ENCODE measurements at regions not wholly inside any gene's neighbourhood (a gene's known extent, or its start where the extent isn't known, plus 50 kb on each side); places are given as distances from the start of the nearest gene placed in this dataset.
A peak's percentile ranks its signal among the peaks of the same experiment; 100 is the strongest.

DNA sequence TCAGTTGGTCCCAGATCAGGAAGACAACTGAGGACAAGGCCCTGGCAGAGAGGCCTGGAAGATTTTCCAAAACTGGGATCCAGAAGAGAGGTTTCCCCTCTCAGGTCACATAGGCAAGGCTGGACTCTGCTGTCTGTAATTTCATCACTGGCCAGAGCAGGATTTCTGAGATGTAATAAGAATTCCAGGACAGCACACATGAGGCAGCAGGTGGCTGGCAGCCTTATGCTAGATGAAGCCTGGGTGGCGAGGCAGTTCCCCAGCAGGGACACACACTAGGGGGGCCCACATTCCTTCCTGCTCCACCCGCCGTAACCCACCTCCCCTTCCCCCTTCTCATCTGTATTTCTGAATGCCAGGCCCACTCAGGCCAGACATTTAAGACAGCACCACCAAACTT is 98.6 kb downstream of the HNRNPLL start:
- H3K4me3 ChIP-seq, result no peak overlapping the region
- peak overlapping the region in 1 of 2 donors; percentile 23 for H3K27ac ChIP-seq
- H3K27me3 ChIP-seq (replicated peaks; ENCODE audit: insufficient read depth), result no peaks in the 10 kb centered on the region
- no peak for ATAC-seq (ENCODE audit: insufficient number of reproducible peaks, low FRiP score, low read depth)
- H3K36me3 ChIP-seq, result no peaks in the 10 kb centered on the region
- TF ChIP-seq, protein P1, sequence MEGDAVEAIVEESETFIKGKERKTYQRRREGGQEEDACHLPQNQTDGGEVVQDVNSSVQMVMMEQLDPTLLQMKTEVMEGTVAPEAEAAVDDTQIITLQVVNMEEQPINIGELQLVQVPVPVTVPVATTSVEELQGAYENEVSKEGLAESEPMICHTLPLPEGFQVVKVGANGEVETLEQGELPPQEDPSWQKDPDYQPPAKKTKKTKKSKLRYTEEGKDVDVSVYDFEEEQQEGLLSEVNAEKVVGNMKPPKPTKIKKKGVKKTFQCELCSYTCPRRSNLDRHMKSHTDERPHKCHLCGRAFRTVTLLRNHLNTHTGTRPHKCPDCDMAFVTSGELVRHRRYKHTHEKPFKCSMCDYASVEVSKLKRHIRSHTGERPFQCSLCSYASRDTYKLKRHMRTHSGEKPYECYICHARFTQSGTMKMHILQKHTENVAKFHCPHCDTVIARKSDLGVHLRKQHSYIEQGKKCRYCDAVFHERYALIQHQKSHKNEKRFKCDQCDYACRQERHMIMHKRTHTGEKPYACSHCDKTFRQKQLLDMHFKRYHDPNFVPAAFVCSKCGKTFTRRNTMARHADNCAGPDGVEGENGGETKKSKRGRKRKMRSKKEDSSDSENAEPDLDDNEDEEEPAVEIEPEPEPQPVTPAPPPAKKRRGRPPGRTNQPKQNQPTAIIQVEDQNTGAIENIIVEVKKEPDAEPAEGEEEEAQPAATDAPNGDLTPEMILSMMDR (IDR thresholded peaks at IDR 0.05), result no peak
- peaks cover 4% of the 10 kb centered on the region for H3K9me3 ChIP-seq
- DNase-seq (ENCODE audit: low spot score), result no peak
- peaks cover 16 to 42% of the 10 kb centered on the region in 2 donors for H3K4me1 ChIP-seq (ENCODE audit: control insufficient read depth in 1 of 2, low read depth in 2 of 2)

DNA sequence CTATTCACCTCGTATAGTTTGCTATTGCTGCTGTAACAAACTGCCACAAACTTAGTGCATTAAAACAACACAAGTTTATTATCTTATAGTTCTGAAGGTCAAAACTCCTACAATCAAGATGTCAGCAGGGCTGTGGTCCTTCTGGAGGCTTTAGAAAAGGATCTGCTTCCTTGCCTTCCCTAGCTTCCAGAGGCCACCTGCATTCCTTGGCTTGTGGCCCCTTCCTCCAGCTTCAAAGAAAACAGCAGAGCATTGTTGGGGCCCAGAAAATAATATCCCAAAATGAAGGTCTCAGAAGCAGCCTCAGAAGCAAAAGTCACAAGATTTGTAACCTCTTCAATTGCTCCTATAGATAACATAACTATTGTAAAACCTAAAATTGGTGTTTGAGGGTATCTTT is 100.6 kb downstream of the HNRNPLL start:
- Histone ChIP-seq H3K27me3 (replicated peaks; ENCODE audit: insufficient read depth) (no peaks in the 10 kb centered on the region), H3K27ac (no peak overlapping the region), H3K36me3 (no peaks in the 10 kb centered on the region), H3K4me3 (no peak overlapping the region), H3K4me1 (ENCODE audit: control insufficient read depth in 1 of 2, low read depth in 2 of 2) (peaks cover 7 to 36% of the 10 kb centered on the region in 2 donors), H3K9me3 (peaks cover 4% of the 10 kb centered on the region)
- ATAC-seq (ENCODE audit: insufficient number of reproducible peaks, low FRiP score, low read depth), result no peak
- DNase-seq (ENCODE audit: low spot score), result no peak
- TF ChIP-seq, protein P1 (IDR thresholded peaks at IDR 0.05), result no peak

DNA sequence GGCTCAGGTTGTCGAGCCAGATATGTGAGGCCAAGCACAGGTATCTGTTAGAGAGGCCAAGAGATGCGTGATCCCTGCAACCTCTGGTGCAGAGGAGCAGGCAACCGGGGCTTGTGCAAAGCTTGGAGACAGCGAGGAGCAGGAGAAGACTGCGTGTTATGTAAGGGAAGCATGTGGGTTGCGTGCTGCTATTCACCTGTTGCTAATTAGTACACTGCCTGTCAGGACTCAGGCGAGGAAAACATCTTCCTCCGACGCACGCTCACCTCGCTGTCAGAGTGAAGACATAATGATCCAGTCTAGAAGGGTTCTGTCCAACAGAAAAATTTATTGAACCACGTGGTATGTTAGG is 102.5 kb downstream of the HNRNPLL start:
- H3K27ac ChIP-seq, result peak overlapping the region; percentile 39 to 41
- peaks cover 3 to 32% of the 10 kb centered on the region in 2 donors for H3K4me1 ChIP-seq (ENCODE audit: control insufficient read depth in 1 of 2, low read depth in 2 of 2)
- TF ChIP-seq, protein P1 (IDR thresholded peaks at IDR 0.05), result no peak
- H3K9me3 ChIP-seq, result peaks cover 4% of the 10 kb centered on the region
- DNase-seq (ENCODE audit: low spot score) (no peak), ATAC-seq (ENCODE audit: insufficient number of reproducible peaks, low FRiP score, low read depth) (no peak)
- no peak overlapping the region for H3K4me3 ChIP-seq
- no peaks in the 10 kb centered on the region for H3K36me3 ChIP-seq
- H3K27me3 ChIP-seq (replicated peaks; ENCODE audit: insufficient read depth), result no peaks in the 10 kb centered on the region

DNA sequence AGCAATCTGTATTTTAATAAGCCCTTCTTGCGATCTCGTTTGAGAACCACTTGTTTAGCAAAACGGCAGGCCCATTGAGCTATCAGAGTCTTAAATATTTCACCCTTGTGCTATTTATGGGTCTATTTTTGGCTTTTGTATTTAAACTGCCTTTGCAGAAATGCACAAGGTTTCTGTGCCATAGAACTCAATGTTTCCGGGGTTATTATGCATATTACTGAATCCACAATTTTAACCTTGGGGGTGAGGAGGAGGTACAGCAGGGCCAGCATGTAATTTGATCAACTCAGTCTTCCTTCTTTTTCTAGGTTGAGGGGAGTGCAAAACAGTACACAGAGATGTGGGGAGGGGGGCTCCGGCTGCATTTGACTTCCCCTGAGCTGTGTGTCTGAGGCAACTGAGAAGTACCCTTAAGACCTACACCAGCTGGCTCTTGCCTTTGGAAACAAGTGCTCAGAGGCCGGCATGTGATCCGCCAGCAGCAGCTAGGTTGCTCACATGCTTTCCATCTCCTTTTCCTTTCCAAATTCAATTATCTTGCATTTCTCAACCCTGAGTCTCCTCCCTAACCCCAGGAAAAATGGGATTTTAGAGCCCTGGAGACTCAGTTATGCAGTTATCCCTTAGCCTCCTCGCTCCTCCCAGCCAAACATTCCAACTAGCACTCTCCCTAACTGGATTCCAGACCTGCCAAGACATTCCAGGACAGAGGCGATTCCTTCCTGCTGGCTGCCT is 103.0 kb downstream of the HNRNPLL start:
- TF ChIP-seq, protein P1 (IDR thresholded peaks at IDR 0.05), result no peak
- Histone ChIP-seq H3K9me3 (peaks cover 4% of the 10 kb centered on the region), H3K4me3 (no peak overlapping the region), H3K36me3 (no peaks in the 10 kb centered on the region), H3K4me1 (ENCODE audit: control insufficient read depth in 1 of 2, low read depth in 2 of 2) (peaks cover 3 to 27% of the 10 kb centered on the region in 2 donors), H3K27me3 (replicated peaks; ENCODE audit: insufficient read depth) (no peaks in the 10 kb centered on the region), H3K27ac (peak overlapping the region; percentile 39 to 41)
- no peak for DNase-seq (ENCODE audit: low spot score)
- ATAC-seq (ENCODE audit: insufficient number of reproducible peaks, low FRiP score, low read depth), result no peak

DNA sequence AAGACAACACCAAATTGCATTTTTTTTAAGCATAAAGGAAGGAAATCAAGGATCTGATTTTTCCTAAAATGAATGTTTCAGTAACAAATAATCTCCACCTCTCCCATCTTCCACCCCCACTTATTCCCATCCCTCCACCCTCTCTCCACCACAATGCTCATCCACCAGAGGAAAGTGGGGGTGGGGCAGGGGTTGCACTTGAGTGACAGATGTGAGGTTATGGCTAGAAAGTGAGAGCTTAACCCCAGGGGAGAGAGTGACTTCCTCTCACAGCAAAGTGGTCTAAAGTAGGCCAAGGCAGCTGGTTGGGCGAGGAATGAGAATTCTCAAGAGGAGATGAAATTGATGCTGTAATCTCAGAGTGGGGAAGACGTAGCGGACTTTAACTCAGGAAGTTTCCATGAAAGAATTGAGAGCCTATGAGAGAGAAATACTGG is 104.7 kb downstream of the HNRNPLL start:
- Histone ChIP-seq H3K4me3 (no peak overlapping the region), H3K27me3 (replicated peaks; ENCODE audit: insufficient read depth) (no peaks in the 10 kb centered on the region), H3K27ac (no peak overlapping the region), H3K9me3 (peaks cover 4% of the 10 kb centered on the region), H3K4me1 (ENCODE audit: control insufficient read depth in 1 of 2, low read depth in 2 of 2) (peaks cover 3 to 27% of the 10 kb centered on the region in 2 donors), H3K36me3 (no peaks in the 10 kb centered on the region)
- TF ChIP-seq, protein P1 (IDR thresholded peaks at IDR 0.05), result no peak
- no peak for DNase-seq (ENCODE audit: low spot score)
- ATAC-seq (ENCODE audit: insufficient number of reproducible peaks, low FRiP score, low read depth), result no peak

Data from thoracic aorta (tissue), 2 donors.